GM19463 (cell line): ENCODE measurements at regions not wholly inside any gene's neighbourhood (a gene's known extent, or its start where the extent isn't known, plus 50 kb on each side); places are given as distances from the start of the nearest gene placed in this dataset.

Experiments
- ATAC-seq: cut with Tn5 transposase; IDR thresholded peaks from one replicate; pipeline ENCODE4 v1.9.1; 2021; ENCODE audit warnings: mild to moderate bottlenecking, moderate library complexity; ENCODE audit not compliant: unreplicated experiment

- ATAC-seq: no peak
Measured at GRCh38 chr2:164103271-164103670, 367.5 kb upstream of the FIGN start.

- no peak for ATAC-seq
Measured at GRCh38 chr2:164102366-164102765, 366.6 kb upstream of the FIGN start.

- ATAC-seq: no peak
Measured at GRCh38 chr2:164091673-164092072, 355.9 kb upstream of the FIGN start.

- no peak for ATAC-seq
Measured at GRCh38 chr2:164090533-164090932, 354.7 kb upstream of the FIGN start.

GRCh38 chr2:164084066-164084465 is 348.3 kb upstream of the FIGN start:
- no peak for ATAC-seq

GRCh38 chr2:164080486-164080885 is 344.7 kb upstream of the FIGN start:
- no peak for ATAC-seq

GRCh38 chr2:164079258-164079657 is 343.4 kb upstream of the FIGN start:
- no peak for ATAC-seq

- no peak for ATAC-seq
Measured at GRCh38 chr2:164078421-164078820, 342.6 kb upstream of the FIGN start.

- ATAC-seq: no peak
Measured at GRCh38 chr2:164073101-164074074, 337.6 kb upstream of the FIGN start.

GRCh38 chr2:164069540-164069939 is 333.7 kb upstream of the FIGN start:
- ATAC-seq: no peak

- no peak for ATAC-seq
Measured at GRCh38 chr2:164068063-164068462, 332.3 kb upstream of the FIGN start.

- ATAC-seq: no peak
Measured at GRCh38 chr2:164066095-164066494, 330.3 kb upstream of the FIGN start.

GRCh38 chr2:164065038-164065437 is 329.2 kb upstream of the FIGN start:
- ATAC-seq: no peak

- peak; percentile 81 for ATAC-seq
Measured at GRCh38 chr2:164061129-164061746, 325.4 kb upstream of the FIGN start.

- no peak for ATAC-seq
Measured at GRCh38 chr2:164060031-164060430, 324.2 kb upstream of the FIGN start.

GRCh38 chr2:164055623-164056022 is 319.8 kb upstream of the FIGN start:
- ATAC-seq: no peak

GRCh38 chr2:164054651-164055050 is 318.8 kb upstream of the FIGN start:
- ATAC-seq: no peak

GRCh38 chr2:164053021-164053420 is 317.2 kb upstream of the FIGN start:
- no peak for ATAC-seq

- no peak for ATAC-seq
Measured at GRCh38 chr2:164052006-164052405, 316.2 kb upstream of the FIGN start.

GRCh38 chr2:164048729-164049128 is 312.9 kb upstream of the FIGN start:
- ATAC-seq: no peak

- no peak for ATAC-seq
Measured at GRCh38 chr2:164046040-164046439, 310.2 kb upstream of the FIGN start.

GRCh38 chr2:164044622-164045021 is 308.8 kb upstream of the FIGN start:
- no peak for ATAC-seq
